HG02970 (cell line): ENCODE measurements at regions not wholly inside any gene's neighbourhood (a gene's known extent, or its start where the extent isn't known, plus 50 kb on each side); places are given as distances from the start of the nearest gene placed in this dataset.

Experiments
- ATAC-seq: cut with Tn5 transposase; IDR thresholded peaks from one replicate; pipeline ENCODE4 v1.9.1; 2021; ENCODE audit warnings: mild to moderate bottlenecking, moderate library complexity, moderate number of reproducible peaks; ENCODE audit not compliant: unreplicated experiment, low FRiP score

- ATAC-seq = peak; percentile 56
Observed at GRCh38 chr12:40614923-40615322, 77.3 kb upstream of the CNTN1 start.

- no peak for ATAC-seq
Observed at GRCh38 chr12:40615590-40615989, 76.6 kb upstream of the CNTN1 start.

GRCh38 chr12:40616383-40616915 lies 75.8 kb upstream of the CNTN1 start:
- no peak for ATAC-seq

GRCh38 chr12:40618636-40619035 lies 73.6 kb upstream of the CNTN1 start:
- ATAC-seq = no peak

GRCh38 chr12:40620564-40621019 lies 71.6 kb upstream of the CNTN1 start:
- no peak for ATAC-seq

- no peak for ATAC-seq
Observed at GRCh38 chr12:40622246-40622838, 69.9 kb upstream of the CNTN1 start.

GRCh38 chr12:40632171-40632570 lies 60.1 kb upstream of the CNTN1 start:
- ATAC-seq = no peak

- no peak for ATAC-seq
Observed at GRCh38 chr12:40632933-40633332, 59.3 kb upstream of the CNTN1 start.

GRCh38 chr12:40634517-40635131 lies 57.6 kb upstream of the CNTN1 start:
- no peak for ATAC-seq

- no peak for ATAC-seq
Observed at GRCh38 chr12:40635141-40635731, 57.0 kb upstream of the CNTN1 start.
